IMR-90 (cell line): ENCODE measurements at regions not wholly inside any gene's neighbourhood (a gene's known extent, or its start where the extent isn't known, plus 50 kb on each side); places are given as distances from the start of the nearest gene placed in this dataset.

ENCODE experiments used
- ATAC-seq: fragments of 200-7000 bp; cut with Tn5 transposase; 2 replicates; pipeline ENCODE4 v1.9.1; 2020; ENCODE audit warnings: low read depth, mild to moderate bottlenecking, moderate library complexity
- BruUV-seq: library from RNA; stranded (reverse); fragments of 400-500 nt; replicated peaks from 2 replicates; lab custom pipeline; 2021; lab: Mats Ljungman, UMichigan
- CTCF ChIA-PET: fragments of 300-600 bp; formaldehyde crosslinking; extraction: SDS; loops from one replicate; lab custom pipeline; 2021; ENCODE audit warnings: antibody characterized with exemption; lab: Yijun Ruan, JAX
- POLR2A ChIA-PET: fragments of 300-600 bp; sonication (Branson Sonifier 250); formaldehyde crosslinking; loops from one replicate; lab custom pipeline; 2022; ENCODE audit warnings: antibody characterized with exemption; ENCODE audit not compliant: unreplicated experiment; lab: Charles Lee
- DNase-seq: peaks from one replicate; pipeline ENCODE4 v3.0.0; 2013
- H2AFZ ChIP-seq: replicated peaks from 2 replicates; pipeline ENCODE3; 2013; ENCODE audit warnings: low read length, mild to moderate bottlenecking; ENCODE audit not compliant: poor library complexity
- H2AK5ac ChIP-seq: 2 replicates; pipeline ENCODE4 v1.6.1; 2013; ENCODE audit warnings: low read depth, low read length, inconsistent platforms
- H2AK9ac ChIP-seq: replicated peaks from 2 replicates; pipeline ENCODE3; 2013; ENCODE audit warnings: mild to moderate bottlenecking, low read depth, low read length, moderate library complexity; ENCODE audit not compliant: poor library complexity
- H2BK120ac ChIP-seq: 2 replicates; pipeline ENCODE4 v1.6.1; 2013; ENCODE audit warnings: low read depth, low read length, inconsistent platforms
- H2BK15ac ChIP-seq: 3 replicates; pipeline ENCODE4 v1.6.1; 2013; ENCODE audit warnings: low read depth, low read length, inconsistent platforms
- H2BK20ac ChIP-seq: 2 replicates; pipeline ENCODE4 v1.6.1; 2013; ENCODE audit warnings: low read depth, mild to moderate bottlenecking, inconsistent platforms, low read length, moderate library complexity
- H2BK5ac ChIP-seq: 2 replicates; pipeline ENCODE4 v1.6.1; 2013; ENCODE audit warnings: mild to moderate bottlenecking, low read depth, low read length, inconsistent platforms; ENCODE audit not compliant: poor library complexity, severe bottlenecking
- H3K14ac ChIP-seq: replicated peaks from 2 replicates; pipeline ENCODE4 v1.6.1; 2013; ENCODE audit warnings: low read depth, low read length, inconsistent platforms
- H3K18ac ChIP-seq: 2 replicates; pipeline ENCODE4 v1.6.1; 2013; ENCODE audit warnings: low read depth, low read length, control low read depth
- H3K23ac ChIP-seq: 2 replicates; pipeline ENCODE4 v1.6.1; 2013; ENCODE audit warnings: low read depth, low read length, inconsistent platforms
- H3K27ac ChIP-seq: 2 replicates; pipeline ENCODE4 v1.5.1; 2013; ENCODE audit warnings: mild to moderate bottlenecking, control low read depth, low read length; ENCODE audit not compliant: insufficient read depth
- H3K27me3 ChIP-seq: 2 replicates; pipeline ENCODE4 v1.6.1; 2013; ENCODE audit warnings: low read length; ENCODE audit not compliant: control insufficient read depth, insufficient read depth
- H3K36me3 ChIP-seq: 2 replicates; pipeline ENCODE4 v1.6.1; 2013; ENCODE audit warnings: low read length, mixed read lengths; ENCODE audit not compliant: control insufficient read depth, insufficient read depth
- H3K4ac ChIP-seq: 2 replicates; pipeline ENCODE4 v1.6.1; 2013; ENCODE audit warnings: low read depth, low read length, inconsistent platforms
- H3K4me1 ChIP-seq: 2 replicates; pipeline ENCODE4 v1.6.1; 2013; ENCODE audit warnings: low read length, mixed read lengths; ENCODE audit not compliant: control insufficient read depth, insufficient read depth
- H3K4me2 ChIP-seq: 2 replicates; pipeline ENCODE4 v1.6.1; 2013; ENCODE audit warnings: low read depth, mild to moderate bottlenecking, control low read depth, low read length, moderate library complexity
- H3K4me3 ChIP-seq: 2 replicates; pipeline ENCODE4 v1.5.1; 2013; ENCODE audit warnings: low read depth, mild to moderate bottlenecking, control low read depth, low read length, moderate library complexity; ENCODE audit not compliant: insufficient read depth
- H3K56ac ChIP-seq: 2 replicates; pipeline ENCODE4 v1.6.1; 2013; ENCODE audit warnings: low read length, inconsistent platforms; ENCODE audit not compliant: insufficient read depth; ENCODE audit errors: extremely low read depth
- H3K79me1 ChIP-seq, 2 experiments: 2 replicates each; pipeline ENCODE4 v1.6.1; 2013; ENCODE audit warnings: low read length in 2 of 2, inconsistent platforms in 1 of 2, low read depth in 1 of 2
- H3K9ac ChIP-seq: 2 replicates; pipeline ENCODE4 v1.6.1; 2013; ENCODE audit warnings: low read depth, low read length, control low read depth
- H3K9me1 ChIP-seq: 2 replicates; pipeline ENCODE4 v1.6.1; 2013; ENCODE audit warnings: low read length, inconsistent platforms; ENCODE audit not compliant: insufficient read depth
- H3K9me3 ChIP-seq: 2 replicates; pipeline ENCODE4 v1.6.1; 2013; ENCODE audit warnings: low read length; ENCODE audit not compliant: control insufficient read depth, insufficient read depth
- H4K20me1 ChIP-seq: 2 replicates; pipeline ENCODE4 v1.6.1; 2013; ENCODE audit warnings: low read length, inconsistent platforms; ENCODE audit not compliant: insufficient read depth
- H4K5ac ChIP-seq: 2 replicates; pipeline ENCODE4 v1.6.1; 2013; ENCODE audit warnings: mild to moderate bottlenecking, low read depth, low read length, control low read depth
- H4K8ac ChIP-seq, 2 experiments: 2 replicates each; pipeline ENCODE4 v1.6.1; 2013; ENCODE audit warnings: low read depth in 2 of 2, low read length in 2 of 2, control low read depth in 1 of 2, inconsistent platforms in 1 of 2
- H4K91ac ChIP-seq: 2 replicates; pipeline ENCODE4 v1.6.1; 2013; ENCODE audit warnings: low read depth, low read length, inconsistent platforms; ENCODE audit not compliant: insufficient read depth
- BHLHE40 ChIP-seq: fragments of 150-350 bp; IDR thresholded peaks from 2 replicates; pipeline ENCODE4 v1.6.1; 2016; ENCODE audit warnings: mild to moderate bottlenecking, low read depth, low read length
- CEBPB ChIP-seq: IDR thresholded peaks from 2 replicates; pipeline ENCODE4 v1.6.1; 2012; ENCODE audit warnings: low read depth, low read length, improper control_type of control experiment
- CHD1 ChIP-seq: IDR thresholded peaks from 2 replicates; pipeline ENCODE4 v1.6.1; 2012; ENCODE audit warnings: low read depth, low read length, improper control_type of control experiment
- ELK1 ChIP-seq: fragments of 150-350 bp; IDR thresholded peaks from 2 replicates; pipeline ENCODE4 v1.6.1; 2016; ENCODE audit warnings: low read depth, mild to moderate bottlenecking, low read length, moderate library complexity, borderline replicate concordance
- FOS ChIP-seq: fragments of 150-350 bp; IDR thresholded peaks from 2 replicates; pipeline ENCODE4 v1.6.1; 2016; ENCODE audit warnings: low read depth, low read length
- MAFK ChIP-seq: IDR thresholded peaks from 2 replicates; pipeline ENCODE4 v1.6.1; 2012; ENCODE audit warnings: low read depth, low read length, improper control_type of control experiment
- NFE2L2 ChIP-seq: fragments of 150-350 bp; IDR thresholded peaks from 2 replicates; pipeline ENCODE4 v1.6.1; 2016; ENCODE audit warnings: low read depth, mild to moderate bottlenecking, low read length
- POLR2A ChIP-seq: IDR thresholded peaks from 2 replicates; pipeline ENCODE4 v1.6.1; 2012; ENCODE audit warnings: mild to moderate bottlenecking, low read depth, low read length
- RAD21 ChIP-seq: IDR thresholded peaks from 2 replicates; pipeline ENCODE4 v1.6.1; 2012; ENCODE audit warnings: low read length, improper control_type of control experiment
- RCOR1 ChIP-seq: IDR thresholded peaks from 2 replicates; pipeline ENCODE4 v1.6.1; 2012; ENCODE audit warnings: mild to moderate bottlenecking, low read length, improper control_type of control experiment; ENCODE audit not compliant: insufficient replicate concordance
- RFX5 ChIP-seq: IDR thresholded peaks from 2 replicates; pipeline ENCODE4 v1.8.0; 2012; ENCODE audit warnings: low read depth, mild to moderate bottlenecking, low read length, moderate library complexity
- SMC3 ChIP-seq: fragments of 150-350 bp; IDR thresholded peaks from 2 replicates; pipeline ENCODE4 v1.6.1; 2016; ENCODE audit warnings: low read depth, mild to moderate bottlenecking, antibody characterized with exemption, low read length, moderate library complexity
- USF2 ChIP-seq: fragments of 150-350 bp; IDR thresholded peaks from 2 replicates; pipeline ENCODE4 v1.6.1; 2017; ENCODE audit warnings: mild to moderate bottlenecking, antibody characterized with exemption, low read length, low read depth
- WGBS, 2 experiments: methylation state at CpG; one replicate each; pipeline versions ENCODE4 v1.1.5 to v1.1.7; 2013; ENCODE audit warnings: missing lambda C conversion rate in 2 of 2; ENCODE audit not compliant: insufficient read length in 1 of 2; ENCODE audit errors: extremely low coverage in 2 of 2; 5-methylcytosine and 5-hydroxymethylcytosine counted together
- dilution Hi-C: fragments of 300-500 bp; cut with HindIII; formaldehyde crosslinking; loops from one replicate; pipeline ENCODE4 v1.14.3; 2018; ENCODE audit warnings: low sequenced_read_pairs; ENCODE audit not compliant: unreplicated experiment
- in situ Hi-C: fragments of 300-500 bp; cut with MboI; formaldehyde crosslinking; loops from 3 replicates; pipeline ENCODE4 v1.14.3; 2019; ENCODE audit warnings: low sequenced_read_pairs, inconsistent platforms, mixed read lengths
- intact Hi-C: fragments of 100-400 bp; cut with micrococcal nuclease; formaldehyde crosslinking; loops from 2 replicates; pipeline ENCODE4 v1.10.0; 2022
- TF ChIP-seq, protein P1 (sequence below): conservative IDR thresholded peaks from 2 replicates; pipeline ENCODE4 v1.5.1; 2012; ENCODE audit warnings: mild to moderate bottlenecking, low read depth, low read length, improper control_type of control experiment

GRCh38 chr7:85424298-85424697 lies 237.4 kb upstream of the SEMA3D start:
- no peak overlapping the region for H2BK15ac ChIP-seq
- H2BK120ac ChIP-seq, result no peak overlapping the region
- no peaks in the 10 kb centered on the region for H3K36me3 ChIP-seq
- no peak overlapping the region for H2AFZ ChIP-seq
- H3K18ac ChIP-seq, result no peak overlapping the region
- ATAC-seq (no peak), DNase-seq (no peak)
- no peaks in the 10 kb centered on the region for H3K9me1 ChIP-seq
- H4K5ac ChIP-seq, result no peak overlapping the region
- no peak overlapping the region for H3K56ac ChIP-seq
- H2BK20ac ChIP-seq, result no peak overlapping the region
- H3K9ac ChIP-seq, result no peak overlapping the region
- no peak overlapping the region for H3K14ac ChIP-seq
- H3K27me3 ChIP-seq, result no peaks in the 10 kb centered on the region
- TF ChIP-seq BHLHE40 (no peak), POLR2A (no peak), MAFK (no peak), RFX5 (no peak), USF2 (no peak), CEBPB (no peak), FOS (no peak), SMC3 (no peak), NFE2L2 (no peak), CHD1 (no peak), ELK1 (no peak), RCOR1 (no peak), RAD21 (no peak)
- TF ChIP-seq, protein P1, sequence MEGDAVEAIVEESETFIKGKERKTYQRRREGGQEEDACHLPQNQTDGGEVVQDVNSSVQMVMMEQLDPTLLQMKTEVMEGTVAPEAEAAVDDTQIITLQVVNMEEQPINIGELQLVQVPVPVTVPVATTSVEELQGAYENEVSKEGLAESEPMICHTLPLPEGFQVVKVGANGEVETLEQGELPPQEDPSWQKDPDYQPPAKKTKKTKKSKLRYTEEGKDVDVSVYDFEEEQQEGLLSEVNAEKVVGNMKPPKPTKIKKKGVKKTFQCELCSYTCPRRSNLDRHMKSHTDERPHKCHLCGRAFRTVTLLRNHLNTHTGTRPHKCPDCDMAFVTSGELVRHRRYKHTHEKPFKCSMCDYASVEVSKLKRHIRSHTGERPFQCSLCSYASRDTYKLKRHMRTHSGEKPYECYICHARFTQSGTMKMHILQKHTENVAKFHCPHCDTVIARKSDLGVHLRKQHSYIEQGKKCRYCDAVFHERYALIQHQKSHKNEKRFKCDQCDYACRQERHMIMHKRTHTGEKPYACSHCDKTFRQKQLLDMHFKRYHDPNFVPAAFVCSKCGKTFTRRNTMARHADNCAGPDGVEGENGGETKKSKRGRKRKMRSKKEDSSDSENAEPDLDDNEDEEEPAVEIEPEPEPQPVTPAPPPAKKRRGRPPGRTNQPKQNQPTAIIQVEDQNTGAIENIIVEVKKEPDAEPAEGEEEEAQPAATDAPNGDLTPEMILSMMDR, result no peak
- no peak overlapping the region for H2AK9ac ChIP-seq
- H3K79me1 ChIP-seq, result no peaks in the 10 kb centered on the region
- no peak overlapping the region for H3K27ac ChIP-seq
- H3K4ac ChIP-seq, result no peak overlapping the region
- H4K91ac ChIP-seq, result no peak overlapping the region
- H3K9me3 ChIP-seq, result no peaks in the 10 kb centered on the region
- BruUV-seq, result no TSS peak
- H3K23ac ChIP-seq, result no peak overlapping the region
- H4K20me1 ChIP-seq, result no peaks in the 10 kb centered on the region
- CTCF ChIA-PET, result no interaction called here
- in situ Hi-C loops (no loop called here), dilution Hi-C loops (no loop called here), intact Hi-C loops (no loop called here)
- H4K8ac ChIP-seq, result no peak overlapping the region
- 70% methylated on average over 2 of the region's 7 CpGs; no CpG with 5 or more reads in 1 of the 2 experiments for WGBS, 2 experiments
- no peak overlapping the region for H2BK5ac ChIP-seq
- POLR2A ChIA-PET, result no interaction called here
- H3K4me1 ChIP-seq, result no peaks in the 10 kb centered on the region
- no peak overlapping the region for H3K4me2 ChIP-seq
- H3K4me3 ChIP-seq, result no peak overlapping the region
- H2AK5ac ChIP-seq, result no peak overlapping the region
